C4-2B (cell line): ENCODE measurements at regions not wholly inside any gene's neighbourhood (a gene's known extent, or its start where the extent isn't known, plus 50 kb on each side); places are given as distances from the start of the nearest gene placed in this dataset.

Source experiments
- CTCF ChIP-seq: fragments of 450-650 bp; conservative IDR thresholded peaks from 2 replicates; pipeline ENCODE4 v1.5.1; 2017; ENCODE audit warnings: mild to moderate bottlenecking
- ZFX ChIP-seq: fragments of 450-650 bp; IDR thresholded peaks from 2 replicates; pipeline ENCODE4 v1.6.1; 2017

DNA sequence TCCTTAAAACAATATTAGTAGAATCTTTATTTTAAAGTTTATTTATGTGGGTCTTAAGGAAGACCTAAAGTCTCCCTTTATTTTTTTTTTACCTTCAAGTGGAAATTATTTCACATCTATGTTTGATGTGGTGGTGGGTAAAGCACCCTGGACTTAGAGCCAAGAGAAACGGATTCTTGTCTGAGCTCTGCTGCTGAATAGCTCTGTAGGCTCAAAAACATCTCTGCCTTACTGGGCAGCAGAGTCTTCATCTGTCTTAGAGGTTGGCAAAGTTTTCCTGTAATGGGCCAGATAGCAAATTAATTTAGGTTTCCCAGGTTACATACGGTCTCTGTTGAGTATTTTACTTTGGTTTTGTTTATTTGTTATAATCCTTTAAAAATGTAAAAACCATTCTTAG lies 136.5 kb downstream of the CEP135 start:
- TF ChIP-seq CTCF, result no peak
- TF ChIP-seq ZFX, result no peak
